Right lobe of liver (tissue), 4 donors: ENCODE measurements at regions not wholly inside any gene's neighbourhood (a gene's known extent, or its start where the extent isn't known, plus 50 kb on each side); places are given as distances from the start of the nearest gene placed in this dataset.

Experiments
- CTCF ChIP-seq, 4 donors: fragments of 200-600 bp in 3 of 4; fragments of 450-650 bp in 1 of 4; IDR thresholded peaks; one replicate each; pipeline versions ENCODE4 v1.5.1 to v1.8.0; 2016 to 2022; ENCODE audit warnings: antibody characterized with exemption in 4 of 4, mild to moderate bottlenecking in 2 of 4
- POLR2A ChIP-seq: fragments of 450-650 bp; IDR thresholded peaks from one replicate; pipeline ENCODE4 v1.6.1; 2017; ENCODE audit warnings: antibody characterized with exemption, mild to moderate bottlenecking
- donor health status: DM: no; HTN: no; CAD: no.
- donor health status: DM: no; HTN: no; CAD: no.
- donor health status: DM: no; HTN: yes; CAD: no.

- TF ChIP-seq CTCF (IDR thresholded peaks at IDR 0.05) = no peak
- TF ChIP-seq POLR2A = no peak
These were observed 124.2 kb downstream of the C12orf75 start for GRCh38 chr12:105454688-105455087.
